ENCODE measurements at regions not wholly inside any gene's neighbourhood (a gene's known extent, or its start where the extent isn't known, plus 50 kb on each side); places are given as distances from the start of the nearest gene placed in this dataset.

- TF ChIP-seq CTCF (IDR thresholded peaks at IDR 0.05) (no peak), REST (IDR thresholded peaks at IDR 0.05; ENCODE audit: insufficient read depth in 1 of 2, low read depth in 2 of 2, low read length in 1 of 2) (no peak), SIN3A (IDR thresholded peaks at IDR 0.05; ENCODE audit: borderline replicate concordance, insufficient read depth, low read depth, low read length) (no peak), POLR2AphosphoS5 (IDR thresholded peaks at IDR 0.05; ENCODE audit: low read depth, low read length) (no peak)
Observed at GRCh38 chr4:64911846-64912245, 502.6 kb upstream of the TECRL start.

Data from Panc1 (cell line).